ENCODE measurements at regions not wholly inside any gene's neighbourhood (a gene's known extent, or its start where the extent isn't known, plus 50 kb on each side); places are given as distances from the start of the nearest gene placed in this dataset.

DNA sequence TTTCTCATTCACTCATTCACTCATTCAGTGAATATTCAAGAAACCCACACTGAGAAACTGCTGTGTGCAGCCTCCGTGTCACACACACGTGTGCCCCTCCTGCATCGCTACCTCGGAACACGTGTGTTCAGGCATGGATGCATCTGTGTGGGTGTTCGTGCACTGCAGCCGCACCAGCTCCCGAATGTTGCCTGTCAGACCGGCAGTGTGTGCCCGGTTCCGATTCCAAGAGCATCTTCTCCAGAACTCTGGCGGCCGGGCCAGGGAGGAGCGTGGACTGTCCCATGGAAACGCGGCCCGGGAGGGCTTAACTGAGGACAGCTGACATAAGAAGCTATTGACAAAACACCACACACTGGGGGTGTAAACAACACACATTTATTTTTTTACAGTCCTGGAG lies 216.0 kb downstream of the DLL1 start:
- TF ChIP-seq, protein P1, sequence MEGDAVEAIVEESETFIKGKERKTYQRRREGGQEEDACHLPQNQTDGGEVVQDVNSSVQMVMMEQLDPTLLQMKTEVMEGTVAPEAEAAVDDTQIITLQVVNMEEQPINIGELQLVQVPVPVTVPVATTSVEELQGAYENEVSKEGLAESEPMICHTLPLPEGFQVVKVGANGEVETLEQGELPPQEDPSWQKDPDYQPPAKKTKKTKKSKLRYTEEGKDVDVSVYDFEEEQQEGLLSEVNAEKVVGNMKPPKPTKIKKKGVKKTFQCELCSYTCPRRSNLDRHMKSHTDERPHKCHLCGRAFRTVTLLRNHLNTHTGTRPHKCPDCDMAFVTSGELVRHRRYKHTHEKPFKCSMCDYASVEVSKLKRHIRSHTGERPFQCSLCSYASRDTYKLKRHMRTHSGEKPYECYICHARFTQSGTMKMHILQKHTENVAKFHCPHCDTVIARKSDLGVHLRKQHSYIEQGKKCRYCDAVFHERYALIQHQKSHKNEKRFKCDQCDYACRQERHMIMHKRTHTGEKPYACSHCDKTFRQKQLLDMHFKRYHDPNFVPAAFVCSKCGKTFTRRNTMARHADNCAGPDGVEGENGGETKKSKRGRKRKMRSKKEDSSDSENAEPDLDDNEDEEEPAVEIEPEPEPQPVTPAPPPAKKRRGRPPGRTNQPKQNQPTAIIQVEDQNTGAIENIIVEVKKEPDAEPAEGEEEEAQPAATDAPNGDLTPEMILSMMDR (IDR thresholded peaks at IDR 0.05; ENCODE audit: insufficient read depth, low read length, poor library complexity, severe bottlenecking) = no peak
- TF ChIP-seq EZH2phosphoT487 (conservative IDR thresholded peaks at IDR 0.05; ENCODE audit: low read length) = no peak

All from SU-DHL-6 (cell line).